Right ventricle myocardium superior (tissue), 1 donor: ENCODE measurements at regions not wholly inside any gene's neighbourhood (a gene's known extent, or its start where the extent isn't known, plus 50 kb on each side); places are given as distances from the start of the nearest gene placed in this dataset.

ENCODE experiments used
- ATAC-seq: fragments of 200-7000 bp; cut with Tn5 transposase; one replicate; pipeline ENCODE4 v1.9.1; 2020; ENCODE audit warnings: mild to moderate bottlenecking; ENCODE audit not compliant: poor library complexity
- DNase-seq: peaks from one replicate; pipeline ENCODE4 v3.0.0-alpha.2; 2020
- intact Hi-C: fragments of 100-400 bp; cut with DNase I; formaldehyde crosslinking; loops from one replicate; pipeline ENCODE4 v1.11.2; 2022
- donor health status: DM: no; HTN: yes; CAD: no; lungs with severe emphysema.

DNA sequence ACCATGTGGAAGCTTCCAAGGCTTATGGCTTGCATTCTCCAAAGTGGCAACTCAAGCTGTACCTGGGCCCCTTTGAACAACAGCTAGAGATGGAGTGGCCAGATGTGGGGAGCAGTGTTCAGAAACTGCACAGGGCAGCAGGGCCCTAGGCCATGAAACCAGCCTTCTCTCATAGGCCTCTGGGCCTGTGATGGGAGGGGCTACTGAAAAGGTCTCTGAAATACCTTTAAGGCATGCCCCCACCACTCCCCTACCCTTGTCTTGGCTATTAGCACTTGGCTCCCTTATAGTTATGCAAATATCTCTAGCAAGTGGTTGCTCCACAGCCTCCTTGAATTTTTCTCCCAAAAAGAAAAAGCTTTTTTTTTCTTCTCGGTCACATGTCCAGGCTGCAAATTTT, 1014.6 kb downstream of the DTWD2 start:
- ATAC-seq, result no peak
- intact Hi-C loops, result no loop called here

DNA sequence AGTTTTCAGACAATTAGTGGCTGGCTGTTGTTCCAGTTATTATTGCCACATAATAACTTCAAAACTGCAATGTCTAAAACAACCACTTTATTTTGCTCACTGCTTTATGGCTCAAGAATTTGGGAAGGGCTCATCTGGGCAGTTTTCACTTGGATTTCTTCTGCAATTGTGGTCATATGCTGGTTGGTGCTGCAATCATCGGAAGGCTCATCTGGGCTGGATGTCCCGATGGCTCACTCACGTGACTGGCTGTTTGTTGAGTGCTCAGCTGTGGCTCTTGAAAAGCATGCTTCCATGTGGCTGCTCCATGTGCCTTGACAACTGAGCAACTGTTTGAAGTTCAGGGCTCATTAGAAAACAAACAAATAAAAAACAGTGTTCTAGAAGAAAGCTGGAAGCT, 1032.5 kb downstream of the DTWD2 start:
- DNase-seq (no peak), ATAC-seq (no peak)
- intact Hi-C loops, result no loop called here

More for the DNA sequence above, 1014.6 kb downstream of the DTWD2 start:
- DNase-seq, result no peak

DNA sequence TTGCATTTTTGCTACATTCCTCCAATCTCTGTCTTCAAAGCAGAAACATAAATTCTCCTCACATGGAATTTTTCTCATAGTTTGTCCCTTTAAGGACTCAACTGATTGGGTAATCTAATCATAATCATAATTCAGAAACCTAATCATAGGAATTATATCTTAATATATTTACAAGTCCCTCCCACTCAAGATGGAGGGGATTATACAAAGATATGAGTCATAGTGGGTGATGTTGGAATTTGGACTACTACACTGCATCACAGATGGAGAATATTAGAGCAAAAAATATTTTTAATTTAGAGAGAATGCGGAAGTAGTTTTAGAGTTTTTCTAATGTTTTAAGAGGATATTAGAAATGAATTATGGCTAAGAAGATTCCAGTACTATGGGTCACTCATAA, 1034.0 kb downstream of the DTWD2 start:
- no peak for DNase-seq
- no peak for ATAC-seq
- intact Hi-C loops, result no loop called here

DNA sequence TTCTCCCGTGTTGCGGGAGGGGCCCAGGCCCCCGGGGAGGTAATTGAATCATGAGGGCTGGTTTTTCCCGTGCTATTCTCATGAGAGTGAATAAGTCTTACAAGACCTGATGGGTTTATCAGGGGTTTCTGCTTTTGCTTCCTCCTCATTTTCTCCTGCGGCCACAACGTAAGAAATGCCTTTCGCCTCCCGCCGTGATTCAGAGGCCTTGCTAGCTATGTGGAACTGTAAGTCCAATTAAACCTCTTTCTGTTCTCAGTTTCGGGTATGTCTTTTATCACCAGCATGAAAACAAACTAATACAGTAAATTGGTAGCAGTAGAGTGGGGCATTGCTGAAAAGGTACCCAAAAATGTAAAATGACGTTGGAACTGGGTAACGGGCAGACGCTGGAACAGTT, 1035.1 kb downstream of the DTWD2 start:
- no peak for ATAC-seq
- DNase-seq, result no peak
- intact Hi-C loops, result no loop called here

DNA sequence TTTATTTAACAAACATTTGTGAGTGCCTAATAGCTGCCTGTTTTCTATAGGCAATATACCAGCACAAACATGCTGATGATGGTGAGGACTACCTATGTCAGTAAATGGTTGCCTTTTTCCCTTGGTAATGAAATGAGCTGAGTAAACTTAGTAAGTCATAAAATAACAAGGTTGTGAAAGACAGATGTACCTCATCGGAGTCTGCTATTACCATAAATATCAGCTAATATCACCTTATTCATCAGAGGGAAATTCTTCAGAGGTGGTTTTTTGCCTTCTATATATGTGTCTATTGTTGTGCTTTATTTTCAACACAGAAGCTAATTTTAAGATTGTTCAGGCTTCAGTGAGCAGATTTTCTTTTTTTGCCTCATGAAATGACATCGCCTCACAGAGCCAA, 1040.5 kb downstream of the DTWD2 start:
- no peak for ATAC-seq
- DNase-seq, result no peak
- intact Hi-C loops, result no loop called here

DNA sequence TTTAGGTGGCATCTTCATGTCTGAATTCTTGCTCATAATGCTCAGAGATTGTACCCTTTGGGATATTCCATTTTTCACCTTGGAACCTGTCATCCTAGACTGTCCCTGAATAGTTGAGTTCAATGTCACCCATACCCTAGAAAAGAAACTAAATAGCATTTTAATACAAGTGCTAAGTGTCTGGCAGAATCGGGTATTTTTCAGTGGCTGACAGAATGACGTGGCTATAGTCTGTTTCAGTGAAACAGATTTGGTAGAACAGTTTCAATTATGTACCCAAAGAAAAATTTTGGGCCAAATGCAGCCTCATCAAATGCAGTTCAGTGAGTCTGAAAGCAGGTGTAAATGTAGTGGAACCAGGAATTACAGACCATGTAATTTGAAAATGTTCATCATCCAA, 1041.2 kb downstream of the DTWD2 start:
- intact Hi-C loops, result no loop called here
- ATAC-seq (no peak), DNase-seq (no peak)

DNA sequence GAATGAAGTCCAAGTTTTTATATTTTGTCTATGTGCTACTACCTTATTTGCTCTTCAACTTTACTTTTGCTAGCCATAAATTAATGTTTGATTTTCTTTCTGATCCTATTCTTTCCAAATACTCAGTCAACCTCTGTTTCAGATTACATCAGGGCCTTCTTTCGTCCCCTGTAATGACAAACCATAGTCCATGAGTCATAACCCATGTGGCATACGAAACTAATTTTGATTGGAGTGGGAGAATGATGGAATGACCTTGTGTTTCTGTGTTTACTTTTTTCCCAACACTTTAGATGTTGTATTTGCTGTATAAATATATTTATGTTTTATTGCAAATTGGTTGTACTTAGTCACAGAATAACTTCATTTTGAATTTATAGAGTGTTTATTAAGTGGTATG, 1043.1 kb downstream of the DTWD2 start:
- intact Hi-C loops, result no loop called here
- no peak for ATAC-seq

DNA sequence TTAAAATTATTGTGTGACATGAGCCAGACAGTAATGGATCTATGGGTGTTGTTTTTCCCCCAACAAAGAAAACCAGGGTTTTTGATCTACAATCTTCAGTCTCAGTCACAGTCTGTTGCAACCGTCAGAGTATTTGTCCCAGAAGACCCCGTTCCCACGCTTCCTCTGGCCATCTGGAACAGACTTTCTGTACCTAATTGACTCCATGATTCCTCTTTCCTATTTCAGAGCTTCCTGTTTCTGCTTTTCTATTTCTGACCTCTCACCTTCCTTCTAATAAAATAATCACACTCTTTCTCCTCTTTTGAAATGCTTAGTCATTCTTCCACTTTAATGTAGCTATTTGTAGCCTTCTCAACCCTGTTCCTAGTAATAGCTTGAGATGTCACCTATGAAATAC, 1044.8 kb downstream of the DTWD2 start:
- intact Hi-C loops, result no loop called here
- DNase-seq, result no peak
- ATAC-seq, result peak; percentile 27

More for the DNA sequence above, 1043.1 kb downstream of the DTWD2 start:
- no peak for DNase-seq

DNA sequence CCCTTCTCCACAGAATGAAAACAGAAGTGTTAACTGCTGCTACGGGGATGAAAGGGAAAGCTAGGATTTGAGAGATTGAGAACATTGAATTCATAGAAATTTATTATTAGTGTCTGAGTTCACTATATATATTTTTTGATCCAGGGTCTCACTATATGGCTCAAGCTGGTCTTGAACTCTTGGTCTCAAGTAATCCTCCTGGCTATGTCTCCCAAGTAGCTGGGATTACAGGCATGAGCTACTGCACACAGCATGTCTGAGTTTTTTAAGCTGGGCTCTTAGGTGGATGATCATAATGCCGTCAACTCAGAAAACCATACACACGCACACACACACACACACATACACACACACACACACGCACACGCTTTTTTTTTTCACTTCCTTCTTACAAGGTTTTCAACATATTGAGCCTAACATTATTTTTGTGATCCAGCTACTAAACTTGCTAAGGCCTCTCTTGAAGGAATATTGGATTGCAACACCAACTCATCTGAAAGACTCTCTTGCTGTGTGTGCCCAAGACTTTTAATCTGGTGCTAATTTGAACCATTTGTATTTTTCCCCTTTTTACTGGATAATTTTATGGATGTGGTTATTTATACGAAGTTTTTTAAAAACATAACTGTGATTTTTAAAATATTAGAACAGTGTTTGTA, 1045.4 kb downstream of the DTWD2 start:
- no peak for ATAC-seq
- no peak for DNase-seq
- intact Hi-C loops, result no loop called here

DNA sequence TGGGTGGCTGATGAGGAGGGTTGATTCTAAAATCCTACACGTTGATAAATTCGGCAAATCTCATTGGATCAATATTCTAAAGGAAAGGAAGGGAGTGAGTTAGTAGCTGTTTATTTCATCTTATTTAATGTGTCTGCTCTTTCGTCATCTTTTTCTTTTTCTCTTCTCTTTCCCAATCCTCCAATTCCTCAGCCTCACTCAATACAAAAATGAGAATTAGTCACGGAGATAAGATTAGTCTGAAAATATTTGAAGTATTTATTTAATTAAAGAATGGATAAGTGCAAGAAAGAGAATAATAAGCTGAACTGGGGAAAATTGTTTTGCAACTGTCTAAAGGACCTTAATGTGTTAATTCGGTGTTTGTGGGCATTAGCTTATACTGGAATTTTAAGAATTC, 1095.1 kb downstream of the DTWD2 start:
- no peak for ATAC-seq
- intact Hi-C loops, result no loop called here
- no peak for DNase-seq

DNA sequence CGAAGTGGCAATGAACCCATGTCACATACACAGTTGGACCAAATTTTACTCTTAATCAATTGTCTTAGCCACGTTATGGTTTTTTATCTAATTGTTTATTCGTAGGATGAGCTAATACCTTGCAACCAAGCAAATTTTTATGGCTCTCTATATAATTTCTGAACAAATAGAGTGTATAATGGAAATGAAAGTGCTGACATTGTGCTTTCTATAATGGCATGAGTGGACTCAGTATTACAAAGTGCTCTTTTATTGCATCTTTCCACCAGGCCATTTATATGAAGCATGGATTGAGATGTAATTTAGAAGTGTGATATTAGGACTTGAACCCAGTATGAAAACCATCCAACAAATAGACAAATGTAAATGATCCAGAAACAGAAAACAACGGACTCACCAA, 1096.0 kb downstream of the DTWD2 start:
- ATAC-seq, result no peak
- intact Hi-C loops, result no loop called here
- no peak for DNase-seq

DNA sequence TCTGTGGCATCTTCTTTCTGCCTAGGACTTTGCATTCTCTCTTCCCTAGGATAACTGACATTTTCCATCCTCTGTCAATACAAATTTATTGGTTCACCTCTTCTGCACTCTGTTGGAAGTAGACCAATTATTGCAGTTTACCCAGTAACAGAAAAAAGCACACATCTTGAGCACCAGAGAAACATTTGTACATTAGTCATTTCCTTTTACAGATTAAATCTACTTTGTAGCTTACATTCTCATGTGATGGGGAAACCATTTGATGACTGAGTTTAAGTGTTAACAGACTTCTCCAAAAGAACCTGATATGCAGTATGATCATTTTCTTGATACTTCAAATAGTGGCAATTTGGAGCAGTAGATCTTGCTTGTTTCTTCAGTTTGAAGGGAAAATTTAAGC, 1098.8 kb downstream of the DTWD2 start:
- intact Hi-C loops, result no loop called here
- ATAC-seq, result no peak
- no peak for DNase-seq

DNA sequence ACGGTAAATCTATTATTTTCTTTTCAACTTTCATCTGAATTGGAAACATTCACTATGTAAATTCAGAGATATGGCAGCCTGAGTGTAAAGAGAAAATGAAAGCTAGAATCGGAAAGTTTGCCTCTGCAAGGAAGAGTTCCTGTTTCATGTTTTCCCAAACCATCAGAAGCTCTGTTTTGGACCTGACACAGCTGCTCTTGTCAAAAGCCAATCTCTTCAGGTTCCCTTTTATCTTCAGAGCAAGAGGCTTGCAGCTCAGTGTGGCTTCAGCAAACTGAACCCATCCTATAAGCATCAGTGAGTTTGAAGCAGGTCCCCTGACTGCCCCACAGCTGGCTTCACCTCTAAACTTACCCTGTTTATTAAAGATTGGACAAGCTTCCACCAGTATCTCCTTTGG, 1099.7 kb downstream of the DTWD2 start:
- ATAC-seq (peak; percentile 45), DNase-seq (no peak)
- intact Hi-C loops, result no loop called here

DNA sequence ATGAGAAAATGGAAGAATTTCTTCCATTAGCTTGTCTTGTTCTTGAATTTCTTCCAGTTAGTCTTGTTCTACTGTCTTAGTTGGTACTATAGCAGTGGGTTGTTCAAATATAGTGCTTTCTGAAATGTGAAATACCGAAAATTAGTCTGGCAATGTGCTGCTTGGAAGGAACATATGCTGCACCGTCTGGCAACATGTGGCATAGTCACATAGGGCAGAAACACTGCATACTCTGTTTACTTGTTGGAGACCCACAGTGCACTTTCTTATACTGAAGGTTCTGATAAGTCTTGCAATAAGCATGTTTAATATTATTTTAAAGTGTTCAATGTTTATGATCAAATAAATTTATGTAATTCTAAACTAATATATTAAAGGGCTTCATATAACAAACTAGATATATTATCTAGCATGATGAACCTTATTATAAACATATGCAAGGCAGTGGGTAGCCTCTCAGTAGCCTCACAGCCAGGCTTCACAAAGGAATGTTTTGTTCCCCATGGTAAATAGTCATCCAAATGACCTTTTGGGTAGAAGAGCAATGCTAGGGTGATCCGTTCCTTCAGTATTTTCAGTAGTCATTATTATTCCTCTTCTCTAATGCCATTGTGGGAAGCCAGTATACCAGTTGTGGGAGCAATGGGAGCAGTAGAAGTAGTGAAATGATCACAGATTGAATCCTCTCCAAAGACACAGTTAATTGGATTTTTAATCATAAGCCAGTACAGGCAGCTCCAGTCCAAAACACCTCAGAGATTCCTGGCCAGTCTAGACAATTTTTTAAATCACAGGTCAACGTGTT, 1106.7 kb downstream of the DTWD2 start:
- ATAC-seq, result no peak
- intact Hi-C loops, result no loop called here
- no peak for DNase-seq

DNA sequence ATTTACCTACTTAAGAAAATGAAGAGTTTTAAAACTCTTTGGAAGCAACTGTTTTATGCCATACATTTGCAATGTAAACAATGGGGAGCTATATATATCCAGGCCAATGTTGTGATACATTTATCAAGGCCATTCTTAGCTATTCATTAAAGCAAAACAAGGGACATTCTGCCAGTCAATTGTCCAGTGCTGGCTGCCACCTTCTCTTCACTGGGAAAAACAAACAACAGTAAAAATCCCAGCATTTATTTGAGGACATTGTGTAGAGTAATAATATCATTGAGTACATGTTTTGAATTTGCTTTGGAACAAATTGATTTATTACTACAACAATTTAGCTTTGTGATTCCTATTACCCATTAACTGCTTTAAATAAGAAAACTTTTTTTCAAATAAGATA, 1107.4 kb downstream of the DTWD2 start:
- intact Hi-C loops, result no loop called here
- ATAC-seq (no peak), DNase-seq (no peak)

DNA sequence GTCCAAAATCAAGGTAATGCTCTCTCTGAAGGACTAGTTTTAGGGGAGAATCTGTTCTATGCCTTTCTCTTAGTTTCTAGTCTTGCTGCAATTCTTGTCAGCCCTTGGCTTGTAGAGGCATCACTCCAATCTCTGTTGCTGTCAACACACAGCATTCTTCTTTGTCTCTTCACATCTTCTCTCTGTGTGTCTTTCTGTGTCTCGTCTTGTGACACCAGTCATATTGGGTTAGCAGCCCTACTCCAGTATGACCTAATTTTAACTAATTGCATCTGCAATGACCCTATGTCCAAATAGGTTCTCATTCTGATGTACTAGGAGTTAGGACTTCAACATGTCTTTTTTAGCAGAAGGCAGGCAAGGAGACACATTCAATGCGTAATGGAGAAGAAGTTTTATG, 1110.6 kb downstream of the DTWD2 start:
- intact Hi-C loops, result no loop called here
- ATAC-seq (no peak), DNase-seq (no peak)

DNA sequence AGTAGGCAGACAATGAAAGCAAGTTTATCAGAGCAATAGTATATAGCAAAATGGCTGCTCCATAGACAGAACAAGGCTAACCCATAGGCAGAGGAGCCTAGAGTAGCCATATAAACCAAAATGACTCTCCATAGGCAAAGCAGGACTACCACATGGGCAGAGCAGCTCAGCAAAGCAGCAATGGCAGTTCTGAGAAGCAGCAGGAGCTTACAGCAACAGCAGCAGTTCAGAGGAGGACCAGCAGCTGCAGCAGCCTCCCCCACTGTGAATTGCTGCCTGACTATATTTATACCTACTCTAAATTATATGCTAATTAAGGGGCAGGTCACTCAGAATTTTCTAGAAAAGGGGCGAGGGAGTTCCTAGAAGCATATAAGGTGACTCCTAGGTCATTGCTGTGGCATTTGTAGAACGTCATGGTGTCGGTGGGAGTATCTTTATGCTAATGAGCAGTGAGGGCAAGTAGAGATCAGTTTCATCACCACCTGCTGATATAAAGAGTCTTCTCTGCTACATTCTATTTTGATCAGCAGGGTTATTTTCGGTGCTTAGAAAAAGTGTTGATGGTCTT, 1115.5 kb downstream of the DTWD2 start:
- intact Hi-C loops, result no loop called here
- no peak for DNase-seq
- ATAC-seq, result no peak

DNA sequence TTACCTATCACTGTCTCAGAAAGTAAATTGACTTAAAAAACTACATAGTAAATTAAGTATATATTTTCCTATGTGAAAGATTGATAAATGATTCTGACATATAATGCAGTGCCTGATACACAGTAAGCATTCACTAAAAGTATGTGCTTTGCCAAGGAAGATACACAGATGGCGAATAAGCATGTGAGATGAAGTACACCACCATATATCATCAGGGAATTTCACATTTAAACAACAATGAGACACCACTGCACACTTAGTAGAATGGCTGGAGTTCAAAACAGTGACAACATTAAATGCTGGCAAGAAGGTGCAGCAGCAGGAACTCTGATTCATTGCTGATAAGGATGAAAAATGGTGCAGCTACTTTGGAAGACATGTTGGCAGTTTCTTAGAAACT, 1118.8 kb downstream of the DTWD2 start:
- no peak for ATAC-seq
- intact Hi-C loops, result no loop called here

DNA sequence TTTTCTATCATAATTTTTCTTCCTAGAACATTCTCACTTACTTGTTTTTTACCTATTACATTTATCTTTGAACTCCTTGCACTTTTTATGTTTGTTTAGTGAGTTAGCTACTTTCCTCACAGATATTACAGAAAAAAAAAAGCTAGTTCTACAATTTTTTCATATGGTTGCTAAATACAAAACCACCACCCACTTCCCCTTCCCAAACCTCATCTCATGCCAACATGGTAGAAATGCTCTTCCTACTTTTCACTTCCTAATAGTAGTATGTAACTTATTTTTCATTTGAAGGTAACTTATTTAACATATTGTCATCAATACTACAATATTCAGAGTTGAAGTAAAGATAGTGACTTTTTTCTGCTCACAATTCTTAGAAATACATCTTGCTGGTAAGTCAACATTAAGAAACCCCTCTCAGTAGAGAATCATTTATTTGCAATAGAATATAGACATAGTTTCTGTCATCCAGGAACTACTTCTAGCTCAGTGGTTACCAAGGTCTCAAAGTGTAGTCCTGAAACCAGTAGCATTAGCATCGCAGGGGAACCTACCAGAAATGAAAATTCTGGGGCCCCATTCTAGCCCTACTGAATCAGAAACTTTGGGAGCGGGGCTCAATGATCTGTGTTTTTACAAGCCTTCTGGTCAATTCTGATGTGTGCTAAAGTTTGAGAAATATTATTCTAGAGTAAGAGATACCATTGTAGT, 1124.6 kb downstream of the DTWD2 start:
- no peak for ATAC-seq
- intact Hi-C loops, result no loop called here
- DNase-seq, result no peak

More for the DNA sequence above, 1118.8 kb downstream of the DTWD2 start:
- DNase-seq, result no peak

DNA sequence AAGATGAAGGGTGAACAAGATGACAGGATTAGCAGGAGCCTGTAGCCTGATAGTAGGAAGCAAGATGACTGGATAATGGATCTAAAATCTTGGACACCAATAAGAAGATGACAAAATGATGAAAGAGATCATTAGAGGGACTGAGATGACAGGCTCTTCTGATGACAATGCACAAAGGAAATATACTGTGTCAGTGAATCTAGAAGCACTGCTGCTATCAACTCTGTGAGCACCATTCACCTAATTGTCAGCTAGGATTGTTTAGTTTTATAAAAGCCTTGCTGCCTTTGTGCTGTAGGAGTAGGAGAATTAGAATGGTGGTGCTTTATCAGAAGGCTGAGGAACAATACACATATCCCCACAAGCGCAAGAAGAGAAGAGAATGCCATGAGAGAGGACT, 1127.8 kb downstream of the DTWD2 start:
- DNase-seq (no peak), ATAC-seq (no peak)
- intact Hi-C loops, result no loop called here
